Endothelial cell (in vitro differentiated cells): ENCODE measurements at regions not wholly inside any gene's neighbourhood (a gene's known extent, or its start where the extent isn't known, plus 50 kb on each side); places are given as distances from the start of the nearest gene placed in this dataset.

Source experiments
- DNase-seq: peaks from one replicate; pipeline ENCODE4 v3.0.0; 2021; ENCODE audit warnings: low spot score
- H3K27ac Mint-ChIP-seq: one replicate; pipeline ENCODE4 v1.8.0; 2021; ENCODE audit warnings: mixed read lengths, inconsistent platforms; ENCODE audit not compliant: unreplicated experiment
- H3K27me3 Mint-ChIP-seq: one replicate; pipeline ENCODE4 v1.8.0; 2021; ENCODE audit warnings: mild to moderate bottlenecking, moderate library complexity, mixed read lengths, inconsistent platforms; ENCODE audit not compliant: unreplicated experiment
- H3K36me3 Mint-ChIP-seq: one replicate; pipeline ENCODE4 v1.8.0; 2021; ENCODE audit warnings: mild to moderate bottlenecking, low read depth, mixed read lengths, inconsistent platforms; ENCODE audit not compliant: unreplicated experiment
- H3K4me1 Mint-ChIP-seq: one replicate; pipeline ENCODE4 v1.8.0; 2021; ENCODE audit warnings: mild to moderate bottlenecking, mixed read lengths, inconsistent platforms; ENCODE audit not compliant: unreplicated experiment
- H3K4me3 Mint-ChIP-seq: one replicate; pipeline ENCODE4 v1.8.0; 2021; ENCODE audit warnings: mild to moderate bottlenecking, mixed read lengths, inconsistent platforms; ENCODE audit not compliant: unreplicated experiment
- H3K9me3 Mint-ChIP-seq: one replicate; pipeline ENCODE4 v1.8.0; 2021; ENCODE audit warnings: mixed read lengths, inconsistent platforms; ENCODE audit not compliant: unreplicated experiment
- TF ChIP-seq, protein P1 (sequence below): fragments of 200-600 bp; sonication (generic); IDR thresholded peaks from one replicate; pipeline ENCODE4 v1.5.0; 2021; ENCODE audit warnings: antibody characterized with exemption; ENCODE audit not compliant: unreplicated experiment

- Mint-ChIP-seq H3K4me1 (no peaks in the 10 kb centered on the region), H3K36me3 (no peaks in the 10 kb centered on the region), H3K4me3 (no peak overlapping the region), H3K27ac (no peak overlapping the region), H3K9me3 (no peaks in the 10 kb centered on the region), H3K27me3 (peaks cover 9% of the 10 kb centered on the region)
- no peak for DNase-seq
- TF ChIP-seq, protein P1, sequence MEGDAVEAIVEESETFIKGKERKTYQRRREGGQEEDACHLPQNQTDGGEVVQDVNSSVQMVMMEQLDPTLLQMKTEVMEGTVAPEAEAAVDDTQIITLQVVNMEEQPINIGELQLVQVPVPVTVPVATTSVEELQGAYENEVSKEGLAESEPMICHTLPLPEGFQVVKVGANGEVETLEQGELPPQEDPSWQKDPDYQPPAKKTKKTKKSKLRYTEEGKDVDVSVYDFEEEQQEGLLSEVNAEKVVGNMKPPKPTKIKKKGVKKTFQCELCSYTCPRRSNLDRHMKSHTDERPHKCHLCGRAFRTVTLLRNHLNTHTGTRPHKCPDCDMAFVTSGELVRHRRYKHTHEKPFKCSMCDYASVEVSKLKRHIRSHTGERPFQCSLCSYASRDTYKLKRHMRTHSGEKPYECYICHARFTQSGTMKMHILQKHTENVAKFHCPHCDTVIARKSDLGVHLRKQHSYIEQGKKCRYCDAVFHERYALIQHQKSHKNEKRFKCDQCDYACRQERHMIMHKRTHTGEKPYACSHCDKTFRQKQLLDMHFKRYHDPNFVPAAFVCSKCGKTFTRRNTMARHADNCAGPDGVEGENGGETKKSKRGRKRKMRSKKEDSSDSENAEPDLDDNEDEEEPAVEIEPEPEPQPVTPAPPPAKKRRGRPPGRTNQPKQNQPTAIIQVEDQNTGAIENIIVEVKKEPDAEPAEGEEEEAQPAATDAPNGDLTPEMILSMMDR, result no peak
Observed at GRCh38 chr13:29937841-29938240, 87.4 kb upstream of the UBL3 start.

DNA sequence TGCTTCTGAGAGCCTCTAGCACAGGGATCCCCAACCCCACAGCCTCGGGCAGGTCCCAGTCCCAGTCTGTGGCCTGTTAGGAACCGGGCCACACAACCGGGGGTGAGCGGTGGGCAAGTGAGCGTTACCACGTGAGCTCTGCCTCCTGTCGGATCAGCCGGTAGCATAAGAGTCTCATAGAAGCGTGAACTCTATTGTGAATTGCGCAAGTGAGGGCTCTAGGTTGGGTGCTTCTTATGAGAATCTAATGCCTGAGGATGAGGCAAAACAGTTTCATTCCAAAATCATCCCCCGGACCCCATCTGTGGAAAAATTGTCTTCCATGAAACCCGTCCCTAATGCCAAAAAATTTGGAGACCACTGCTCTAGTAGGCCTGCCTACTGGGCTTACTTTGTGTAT lies 87.0 kb upstream of the UBL3 start:
- Mint-ChIP-seq H3K9me3 (no peaks in the 10 kb centered on the region), H3K4me3 (no peak overlapping the region), H3K36me3 (no peaks in the 10 kb centered on the region), H3K27me3 (peaks cover 9% of the 10 kb centered on the region), H3K27ac (no peak overlapping the region), H3K4me1 (no peaks in the 10 kb centered on the region)
- TF ChIP-seq, protein P1, result no peak
- no peak for DNase-seq

GRCh38 chr13:29936956-29937355 lies 86.5 kb upstream of the UBL3 start:
- Mint-ChIP-seq H3K36me3 (no peaks in the 10 kb centered on the region), H3K4me1 (no peaks in the 10 kb centered on the region), H3K9me3 (no peaks in the 10 kb centered on the region), H3K27me3 (peaks cover 7% of the 10 kb centered on the region), H3K4me3 (no peak overlapping the region), H3K27ac (no peak overlapping the region)
- TF ChIP-seq, protein P1, result no peak
- DNase-seq, result no peak

GRCh38 chr13:29936051-29936813 lies 85.8 kb upstream of the UBL3 start:
- Mint-ChIP-seq H3K27ac (no peak overlapping the region), H3K4me1 (no peaks in the 10 kb centered on the region), H3K9me3 (no peaks in the 10 kb centered on the region), H3K36me3 (no peaks in the 10 kb centered on the region), H3K4me3 (no peak overlapping the region), H3K27me3 (peaks cover 7% of the 10 kb centered on the region)
- DNase-seq, result no peak
- TF ChIP-seq, protein P1, result no peak

DNA sequence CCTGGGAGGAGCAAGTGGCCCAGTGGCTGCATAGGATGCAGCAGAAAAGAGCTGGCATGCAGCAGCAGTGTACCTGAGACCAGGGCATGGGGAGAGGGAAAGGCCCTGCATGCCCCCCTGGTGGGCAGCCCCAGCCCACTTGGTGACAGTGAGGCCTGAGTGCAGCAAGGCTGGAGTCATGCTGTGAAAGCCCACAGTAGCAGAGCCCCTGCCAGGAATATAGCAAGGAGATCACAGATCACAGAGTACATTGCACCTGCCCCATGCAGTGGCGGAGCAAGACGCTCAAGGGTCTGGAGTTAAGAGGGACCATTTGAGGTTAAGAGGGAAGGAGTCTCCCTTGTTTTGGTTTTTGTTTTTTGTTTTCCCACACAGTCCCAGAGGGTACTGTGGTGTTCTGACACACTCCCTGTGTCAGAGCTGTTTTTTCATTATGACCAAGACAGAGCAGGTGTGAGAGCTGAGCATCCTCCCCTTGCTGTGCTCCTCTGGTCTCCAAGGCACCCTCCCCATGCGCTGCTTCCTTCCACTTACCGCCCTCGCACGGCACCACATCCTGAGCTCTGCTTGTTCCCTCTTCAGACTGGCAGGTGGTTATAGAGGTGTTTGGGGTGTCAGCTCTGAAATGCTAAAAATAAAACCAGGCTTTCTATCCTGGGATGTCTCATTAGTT lies 85.0 kb upstream of the UBL3 start:
- no peak for DNase-seq
- Mint-ChIP-seq H3K4me1 (no peaks in the 10 kb centered on the region), H3K27me3 (peaks cover 7% of the 10 kb centered on the region), H3K36me3 (no peaks in the 10 kb centered on the region), H3K9me3 (no peaks in the 10 kb centered on the region), H3K27ac (no peak overlapping the region), H3K4me3 (no peak overlapping the region)
- TF ChIP-seq, protein P1, result no peak
